AG04449 (cell line): ENCODE measurements at regions not wholly inside any gene's neighbourhood (a gene's known extent, or its start where the extent isn't known, plus 50 kb on each side); places are given as distances from the start of the nearest gene placed in this dataset.

Source experiments
- CTCF ChIA-PET: fragments of 350-600 bp; formaldehyde crosslinking; extraction: SDS; loops from one replicate; lab custom pipeline; 2021; ENCODE audit warnings: antibody characterized with exemption; lab: Yijun Ruan, JAX
- POLR2A ChIA-PET: fragments of 400-600, 350-600 bp; formaldehyde crosslinking; extraction: SDS; loops from one replicate; lab custom pipeline; 2020; ENCODE audit warnings: antibody characterized with exemption, inconsistent platforms; lab: Yijun Ruan, JAX
- DNase-seq: peaks from one replicate; pipeline ENCODE4 v3.0.0-alpha.2; 2010; ENCODE audit warnings: low read depth, low spot score
- H3K4me3 ChIP-seq: 2 replicates; pipeline ENCODE4 v1.5.1; 2011; ENCODE audit warnings: low read depth, mild to moderate bottlenecking, control low read depth, low read length
- TF ChIP-seq, protein P1 (sequence below): IDR thresholded peaks from one replicate; pipeline ENCODE4 v1.5.1; 2011; ENCODE audit warnings: mild to moderate bottlenecking, moderate library complexity, low read length, control low read depth, inconsistent platforms; ENCODE audit not compliant: insufficient read depth; ENCODE audit errors: missing control alignments

GRCh38 chr4:38223782-38224236 is 263.6 kb downstream of the PTTG2 start:
- POLR2A ChIA-PET, result no interaction called here
- CTCF ChIA-PET, result interaction anchor here (1.4 kb wide), 1 partner anchor 21 kb away, joined by 4 read pairs; no protein-coding TSS in a partner anchor
- no peak for DNase-seq
- no peak overlapping the region for H3K4me3 ChIP-seq
- TF ChIP-seq, protein P1, sequence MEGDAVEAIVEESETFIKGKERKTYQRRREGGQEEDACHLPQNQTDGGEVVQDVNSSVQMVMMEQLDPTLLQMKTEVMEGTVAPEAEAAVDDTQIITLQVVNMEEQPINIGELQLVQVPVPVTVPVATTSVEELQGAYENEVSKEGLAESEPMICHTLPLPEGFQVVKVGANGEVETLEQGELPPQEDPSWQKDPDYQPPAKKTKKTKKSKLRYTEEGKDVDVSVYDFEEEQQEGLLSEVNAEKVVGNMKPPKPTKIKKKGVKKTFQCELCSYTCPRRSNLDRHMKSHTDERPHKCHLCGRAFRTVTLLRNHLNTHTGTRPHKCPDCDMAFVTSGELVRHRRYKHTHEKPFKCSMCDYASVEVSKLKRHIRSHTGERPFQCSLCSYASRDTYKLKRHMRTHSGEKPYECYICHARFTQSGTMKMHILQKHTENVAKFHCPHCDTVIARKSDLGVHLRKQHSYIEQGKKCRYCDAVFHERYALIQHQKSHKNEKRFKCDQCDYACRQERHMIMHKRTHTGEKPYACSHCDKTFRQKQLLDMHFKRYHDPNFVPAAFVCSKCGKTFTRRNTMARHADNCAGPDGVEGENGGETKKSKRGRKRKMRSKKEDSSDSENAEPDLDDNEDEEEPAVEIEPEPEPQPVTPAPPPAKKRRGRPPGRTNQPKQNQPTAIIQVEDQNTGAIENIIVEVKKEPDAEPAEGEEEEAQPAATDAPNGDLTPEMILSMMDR, result no peak

GRCh38 chr4:38224850-38225249 is 264.7 kb downstream of the PTTG2 start:
- TF ChIP-seq, protein P1, result no peak
- CTCF ChIA-PET, result no interaction called here
- POLR2A ChIA-PET, result no interaction called here
- no peak for DNase-seq
- no peak overlapping the region for H3K4me3 ChIP-seq

DNA sequence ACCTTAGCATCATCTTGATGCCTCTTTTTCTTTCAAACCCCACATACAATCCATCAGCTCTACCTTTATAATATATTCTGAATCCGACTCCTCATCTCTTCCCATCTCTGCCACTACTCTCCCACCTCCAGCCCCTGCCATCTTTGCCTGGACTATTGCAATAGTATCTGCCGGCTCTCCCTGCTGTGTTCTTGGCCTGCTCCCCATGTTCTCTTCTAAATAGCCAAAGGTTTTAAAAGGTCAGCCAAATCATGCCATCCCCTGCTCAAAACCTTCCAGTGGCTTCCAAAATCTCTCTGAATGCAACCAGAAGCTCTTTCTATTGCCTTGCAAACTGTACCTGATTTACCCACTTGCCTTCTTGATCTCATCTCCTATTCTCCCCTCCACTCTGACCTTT is 266.0 kb downstream of the PTTG2 start:
- CTCF ChIA-PET, result no interaction called here

GRCh38 chr4:38230121-38230801 is 270.1 kb downstream of the PTTG2 start:
- TF ChIP-seq, protein P1, result no peak
- DNase-seq, result no peak
- no peak overlapping the region for H3K4me3 ChIP-seq
- CTCF ChIA-PET, result interaction anchor here (1.2 kb wide), 1 partner anchor 10 kb away, joined by 4 read pairs; no protein-coding TSS in a partner anchor
- POLR2A ChIA-PET, result no interaction called here

More for the DNA sequence above, 266.0 kb downstream of the PTTG2 start:
- POLR2A ChIA-PET, result no interaction called here
- TF ChIP-seq, protein P1, result no peak
- H3K4me3 ChIP-seq, result no peak overlapping the region
- no peak for DNase-seq

DNA sequence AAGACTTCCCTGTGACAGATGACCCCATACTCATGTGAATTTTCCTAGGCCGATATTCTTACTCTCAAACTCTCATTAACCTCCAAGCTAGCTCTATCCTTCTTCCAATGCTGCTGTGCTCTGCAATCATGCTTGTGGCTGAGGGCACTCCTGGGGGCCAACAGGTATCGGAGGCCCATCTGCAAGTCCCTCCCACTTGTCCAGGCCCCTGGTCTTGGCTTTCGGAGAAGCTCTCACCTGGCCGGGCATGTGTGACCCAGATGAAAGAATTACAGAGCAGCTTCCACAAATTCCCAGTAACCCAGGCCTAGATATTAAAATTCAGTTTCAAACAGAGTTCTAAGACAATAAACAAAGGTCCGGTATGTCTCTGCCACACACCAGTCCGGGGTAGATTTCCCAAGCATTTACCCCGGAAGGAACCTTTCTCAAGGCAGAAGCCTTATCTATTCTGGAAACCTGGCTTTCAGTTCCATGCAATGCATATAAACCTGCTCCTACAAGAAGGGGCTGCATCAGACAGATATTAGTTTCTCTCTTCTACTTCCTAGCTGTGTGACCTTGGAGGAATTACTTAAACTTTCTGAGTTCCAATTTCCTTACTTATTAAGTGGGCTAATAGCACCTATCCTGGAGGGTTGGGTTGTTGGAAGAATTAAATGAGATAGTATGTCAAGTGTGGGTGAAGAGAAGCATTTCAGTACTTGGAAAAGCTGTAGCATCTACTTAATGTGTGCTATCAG is 270.8 kb downstream of the PTTG2 start:
- no peak overlapping the region for H3K4me3 ChIP-seq
- ChIA-PET CTCF (no interaction called here), POLR2A (no interaction called here)
- TF ChIP-seq, protein P1, result no peak
- DNase-seq, result no peak

DNA sequence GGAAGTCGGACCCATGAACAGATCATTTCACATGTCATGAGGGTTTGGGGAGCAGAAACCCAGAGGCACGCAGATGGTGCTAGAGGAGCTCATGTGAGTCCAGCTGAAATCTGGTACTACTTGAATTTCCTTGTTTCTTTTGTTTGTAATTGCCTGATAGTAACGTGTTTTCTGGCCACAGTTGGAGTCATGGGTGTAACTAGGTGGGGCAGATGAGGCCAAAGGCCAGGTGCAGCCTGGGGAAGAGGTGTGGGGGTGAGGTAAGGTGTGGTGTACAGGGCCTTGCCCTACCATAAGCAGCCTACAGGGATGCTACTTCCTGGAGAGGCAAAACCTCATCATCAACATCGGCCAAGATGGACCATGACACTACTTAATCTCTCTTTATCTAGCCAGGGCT is 271.4 kb downstream of the PTTG2 start:
- ChIA-PET POLR2A (no interaction called here), CTCF (no interaction called here)
- TF ChIP-seq, protein P1, result no peak
- DNase-seq, result no peak
- H3K4me3 ChIP-seq, result no peak overlapping the region
